Kidney (tissue), 13 donors: ENCODE measurements at regions not wholly inside any gene's neighbourhood (a gene's known extent, or its start where the extent isn't known, plus 50 kb on each side); places are given as distances from the start of the nearest gene placed in this dataset.
A peak's percentile ranks its signal among the peaks of the same experiment; 100 is the strongest.
"Not testable (repeated sequence)": the region's sequence is repeated elsewhere in the genome, so short reads cannot be mapped to it uniquely, and the experiment has no call there.

Experiments used
- DNase-seq, 5 donors: peaks; one replicate each; pipeline ENCODE4 v3.0.0-alpha.2; 2013 to 2020
- FAIRE-seq: peaks from 2 replicates; lab custom pipeline; 2012; peaks lifted over from hg19 to GRCh38; lab: Jason Lieb, UNC
- H3K27ac ChIP-seq, 2 donors: one replicate each; pipeline ENCODE4 v1.7.0; 2013; ENCODE audit warnings: low read depth in 2 of 2, low read length in 2 of 2, inconsistent platforms in 1 of 2
- H3K27me3 ChIP-seq: one replicate; pipeline ENCODE4 v1.7.1; 2013; ENCODE audit warnings: low read length, inconsistent platforms; ENCODE audit not compliant: control insufficient read depth, insufficient read depth
- H3K36me3 ChIP-seq, 3 donors: one replicate each; pipeline versions ENCODE4 v1.7.0 to v1.7.1; 2013; ENCODE audit warnings: low read length in 3 of 3, control low read depth in 1 of 3, inconsistent platforms in 1 of 3; ENCODE audit not compliant: insufficient read depth in 3 of 3, control insufficient read depth in 2 of 3
- H3K4me1 ChIP-seq, 3 donors: one replicate each; pipeline versions ENCODE4 v1.7.0 to v1.7.1; 2013; ENCODE audit warnings: low read length in 3 of 3, inconsistent platforms in 1 of 3, low read depth in 1 of 3; ENCODE audit not compliant: control insufficient read depth in 2 of 3, insufficient read depth in 2 of 3
- H3K4me3 ChIP-seq, 3 donors: one replicate each; pipeline versions ENCODE4 v1.7.0 to v1.8.1; 2013; ENCODE audit warnings: low read length in 3 of 3, control low read depth in 1 of 3, inconsistent platforms in 1 of 3
- H3K9ac ChIP-seq, 3 donors: one replicate each; pipeline versions ENCODE4 v1.7.0 to v1.7.1; 2013; ENCODE audit warnings: low read length in 3 of 3, control low read depth in 1 of 3, inconsistent platforms in 1 of 3
- H3K9me3 ChIP-seq, 3 donors: one replicate each; pipeline versions ENCODE4 v1.7.0 to v1.7.1; 2013; ENCODE audit warnings: low read length in 3 of 3, control low read depth in 1 of 3, inconsistent platforms in 1 of 3; ENCODE audit not compliant: control insufficient read depth in 2 of 3, insufficient read depth in 1 of 3
- CTCF ChIP-seq: IDR thresholded peaks from 3 replicates; pipeline ENCODE4 v1.5.1; 2012; ENCODE audit warnings: mild to moderate bottlenecking, moderate library complexity, borderline replicate concordance; ENCODE audit not compliant: insufficient read depth; ENCODE audit errors: extremely low read depth
- intact Hi-C: fragments of 100-400 bp; cut with DNase I; formaldehyde crosslinking; loops from one replicate; pipeline ENCODE4 v1.11.1; 2022
- donor health status: control.
- donor health status: control.
- donor health status: control.
- donor health status: control.
- donor health status: control.
- donor health status: DM: yes; HTN: yes; CAD: no.
- donor health status: Normal renal cell carcinoma (clear cell type).

- Histone ChIP-seq H3K27me3 (no peaks in the 10 kb centered on the region), H3K9me3 (no peaks in the 10 kb centered on the region), H3K36me3 (no peaks in the 10 kb centered on the region), H3K9ac (no peak overlapping the region), H3K4me3 (no peak overlapping the region), H3K27ac (no peak overlapping the region), H3K4me1 (no peaks in the 10 kb centered on the region)
- DNase-seq (no peak), FAIRE-seq (no peak)
- no peak for TF ChIP-seq CTCF
- intact Hi-C loops, result no loop called here
Observed at GRCh38 chr10:36463390-36463789, 662.0 kb upstream of the ANKRD30A start.

DNA sequence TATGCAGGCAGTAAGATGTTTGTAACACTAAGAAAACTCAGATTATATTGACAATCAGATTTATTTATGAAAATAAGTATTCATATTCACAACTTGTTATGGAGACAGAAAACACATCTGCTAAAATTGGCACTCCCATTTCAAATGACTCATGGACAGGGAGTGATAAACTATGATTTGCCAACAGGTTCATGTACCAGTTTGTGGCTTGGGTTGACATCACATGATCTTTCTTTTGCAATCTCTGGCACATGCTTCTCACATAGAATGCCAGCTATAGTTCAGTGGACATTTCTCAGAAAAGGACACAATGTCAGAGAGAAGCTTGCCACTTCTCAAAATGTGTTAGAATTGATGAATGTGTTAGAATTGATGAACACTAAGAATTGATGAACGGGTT, 663.2 kb upstream of the ANKRD30A start:
- H3K9me3 ChIP-seq, result no peaks in the 10 kb centered on the region
- H3K4me1 ChIP-seq, result no peaks in the 10 kb centered on the region
- no peak for TF ChIP-seq CTCF
- H3K27me3 ChIP-seq, result no peaks in the 10 kb centered on the region
- H3K9ac ChIP-seq, result no peak overlapping the region
- H3K4me3 ChIP-seq, result no peak overlapping the region
- DNase-seq, result no peak
- no peak for FAIRE-seq
- intact Hi-C loops, result no loop called here
- no peak overlapping the region for H3K27ac ChIP-seq
- no peaks in the 10 kb centered on the region for H3K36me3 ChIP-seq

DNA sequence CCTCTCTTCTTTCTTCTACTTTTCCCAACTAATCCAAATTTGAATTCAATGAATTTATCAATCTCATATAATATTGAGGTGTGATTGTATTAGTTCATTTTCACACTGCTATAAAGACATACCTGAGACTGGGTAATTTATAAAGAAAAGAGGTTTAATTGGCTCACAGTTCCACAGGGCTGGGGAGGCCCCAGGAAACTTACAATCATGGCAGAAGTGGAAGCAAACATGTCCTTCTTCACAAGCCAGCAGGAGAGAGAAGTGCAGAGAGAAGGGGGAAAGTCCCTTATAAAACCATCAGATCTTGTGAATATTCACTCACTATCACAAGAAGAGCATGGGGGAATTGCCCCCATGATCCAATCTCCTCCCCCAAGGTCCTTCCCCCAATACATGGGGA, 667.0 kb upstream of the ANKRD30A start:
- FAIRE-seq, DNase-seq, H3K36me3 ChIP-seq, H3K4me3 ChIP-seq, H3K27ac ChIP-seq, H3K4me1 ChIP-seq, H3K27me3 ChIP-seq, H3K9me3 ChIP-seq, intact Hi-C loops, H3K9ac ChIP-seq: not testable (repeated sequence)

- DNase-seq (peak in 2 of 5 donors; percentile 37 to 43), FAIRE-seq (no peak)
- Histone ChIP-seq H3K4me1 (no peaks in the 10 kb centered on the region), H3K4me3 (no peak overlapping the region), H3K9ac (no peak overlapping the region), H3K27ac (no peak overlapping the region), H3K9me3 (no peaks in the 10 kb centered on the region), H3K27me3 (no peaks in the 10 kb centered on the region), H3K36me3 (no peaks in the 10 kb centered on the region)
- TF ChIP-seq CTCF, result no peak
- intact Hi-C loops, result no loop called here
Observed at GRCh38 chr10:36457751-36458150, 667.6 kb upstream of the ANKRD30A start.
